WTC11 (cell line): ENCODE measurements at regions not wholly inside any gene's neighbourhood (a gene's known extent, or its start where the extent isn't known, plus 50 kb on each side); places are given as distances from the start of the nearest gene placed in this dataset.

Experiments used
- JUN ChIP-seq: sonication (generic); formaldehyde crosslinking; IDR thresholded peaks from 2 replicates; pipeline ENCODE4 v1.8.0; 2023; ENCODE audit warnings: mild to moderate bottlenecking, missing genetic modification reagents
- NFYB ChIP-seq: sonication (generic); formaldehyde crosslinking; conservative IDR thresholded peaks from 2 replicates; pipeline ENCODE4 v1.8.0; 2022; ENCODE audit warnings: low read depth, missing genetic modification reagents
- PRRX2 ChIP-seq: fragments of 250-450 bp; sonication (Bioruptor Pico); IDR thresholded peaks from 2 replicates; pipeline ENCODE4 v1.8.0; 2021; ENCODE audit warnings: mild to moderate bottlenecking
- SP1 ChIP-seq: sonication (generic); formaldehyde crosslinking; conservative IDR thresholded peaks from 2 replicates; pipeline ENCODE4 v1.8.1; 2022; ENCODE audit warnings: missing genetic modification reagents
- ZNF671 ChIP-seq: fragments of 250-450 bp; sonication (Bioruptor Pico); IDR thresholded peaks from 2 replicates; pipeline ENCODE4 v1.8.0; 2021; ENCODE audit warnings: mild to moderate bottlenecking
- TF ChIP-seq, protein P1 (sequence below): fragments of 200-600 bp; IDR thresholded peaks from 2 replicates; pipeline ENCODE4 v1.8.0; 2022; ENCODE audit warnings: antibody characterized with exemption
- TF ChIP-seq, protein P2 (sequence below): sonication (generic); formaldehyde crosslinking; IDR thresholded peaks from 2 replicates; pipeline ENCODE4 v1.8.0; 2023; ENCODE audit warnings: missing genetic modification reagents, mild to moderate bottlenecking, borderline replicate concordance
- TF ChIP-seq, protein P3 (sequence below): sonication (generic); formaldehyde crosslinking; IDR thresholded peaks from 2 replicates; pipeline ENCODE4 v1.8.0; 2022; ENCODE audit warnings: mild to moderate bottlenecking, missing genetic modification reagents
- TF ChIP-seq, protein P4 (sequence below): fragments of 250-450 bp; sonication (Bioruptor Pico); conservative IDR thresholded peaks from 2 replicates; pipeline ENCODE4 v1.9.0; 2021; ENCODE audit warnings: mild to moderate bottlenecking
- TF ChIP-seq, protein P5 (sequence below): fragments of 250-450 bp; sonication (Bioruptor Pico); IDR thresholded peaks from 2 replicates; pipeline ENCODE4 v2.1.2; 2022; ENCODE audit warnings: mild to moderate bottlenecking, moderate library complexity
- TF ChIP-seq, protein P6 (sequence below): sonication (generic); formaldehyde crosslinking; IDR thresholded peaks from 2 replicates; pipeline ENCODE4 v1.8.1; 2022; ENCODE audit warnings: low read depth, missing genetic modification reagents, borderline replicate concordance
- TF ChIP-seq, protein P7 (sequence below): sonication (generic); formaldehyde crosslinking; IDR thresholded peaks from 2 replicates; pipeline ENCODE4 v1.8.0; 2022; ENCODE audit warnings: mild to moderate bottlenecking, missing genetic modification reagents

DNA sequence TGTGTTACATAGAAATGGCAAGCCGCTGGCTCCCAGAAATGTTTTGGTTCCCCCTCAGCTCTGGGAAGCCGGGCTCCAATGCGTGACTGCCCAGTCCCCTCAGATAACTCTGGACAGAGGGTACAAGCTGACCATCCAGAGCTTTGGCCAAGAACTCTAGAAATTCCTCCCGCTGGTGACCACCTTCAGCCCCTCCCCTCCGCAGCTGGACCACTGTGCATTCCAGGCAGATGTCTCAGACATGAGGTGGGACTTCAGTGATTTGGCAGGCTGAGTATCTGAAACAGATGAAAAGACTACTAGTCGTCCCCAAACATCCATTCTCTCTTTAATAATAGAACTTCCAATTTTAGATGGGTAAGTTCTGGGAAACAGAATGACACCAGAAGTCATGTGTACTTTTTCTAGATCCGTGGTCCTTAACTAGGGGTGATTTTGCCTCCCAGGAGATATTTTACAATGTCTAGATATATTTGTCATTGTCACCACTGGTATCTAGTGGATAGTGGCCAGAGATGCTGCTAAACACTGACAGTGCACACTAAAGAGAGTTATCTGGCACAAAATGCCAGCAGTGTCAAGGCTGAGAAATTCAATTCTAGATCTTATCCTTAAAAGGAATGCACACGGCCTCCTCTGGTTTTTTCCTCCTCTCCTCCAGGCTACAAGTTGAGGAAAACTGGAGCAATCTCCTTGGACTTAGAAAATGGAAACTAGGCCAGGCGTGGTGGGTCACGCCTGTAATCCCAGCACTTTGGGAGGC is 294.3 kb downstream of the SRBD1 start:
- TF ChIP-seq SP1 (CRISPR knock-in tag), result no peak
- TF ChIP-seq, protein P1, sequence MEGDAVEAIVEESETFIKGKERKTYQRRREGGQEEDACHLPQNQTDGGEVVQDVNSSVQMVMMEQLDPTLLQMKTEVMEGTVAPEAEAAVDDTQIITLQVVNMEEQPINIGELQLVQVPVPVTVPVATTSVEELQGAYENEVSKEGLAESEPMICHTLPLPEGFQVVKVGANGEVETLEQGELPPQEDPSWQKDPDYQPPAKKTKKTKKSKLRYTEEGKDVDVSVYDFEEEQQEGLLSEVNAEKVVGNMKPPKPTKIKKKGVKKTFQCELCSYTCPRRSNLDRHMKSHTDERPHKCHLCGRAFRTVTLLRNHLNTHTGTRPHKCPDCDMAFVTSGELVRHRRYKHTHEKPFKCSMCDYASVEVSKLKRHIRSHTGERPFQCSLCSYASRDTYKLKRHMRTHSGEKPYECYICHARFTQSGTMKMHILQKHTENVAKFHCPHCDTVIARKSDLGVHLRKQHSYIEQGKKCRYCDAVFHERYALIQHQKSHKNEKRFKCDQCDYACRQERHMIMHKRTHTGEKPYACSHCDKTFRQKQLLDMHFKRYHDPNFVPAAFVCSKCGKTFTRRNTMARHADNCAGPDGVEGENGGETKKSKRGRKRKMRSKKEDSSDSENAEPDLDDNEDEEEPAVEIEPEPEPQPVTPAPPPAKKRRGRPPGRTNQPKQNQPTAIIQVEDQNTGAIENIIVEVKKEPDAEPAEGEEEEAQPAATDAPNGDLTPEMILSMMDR, result no peak
- TF ChIP-seq, protein P2, sequence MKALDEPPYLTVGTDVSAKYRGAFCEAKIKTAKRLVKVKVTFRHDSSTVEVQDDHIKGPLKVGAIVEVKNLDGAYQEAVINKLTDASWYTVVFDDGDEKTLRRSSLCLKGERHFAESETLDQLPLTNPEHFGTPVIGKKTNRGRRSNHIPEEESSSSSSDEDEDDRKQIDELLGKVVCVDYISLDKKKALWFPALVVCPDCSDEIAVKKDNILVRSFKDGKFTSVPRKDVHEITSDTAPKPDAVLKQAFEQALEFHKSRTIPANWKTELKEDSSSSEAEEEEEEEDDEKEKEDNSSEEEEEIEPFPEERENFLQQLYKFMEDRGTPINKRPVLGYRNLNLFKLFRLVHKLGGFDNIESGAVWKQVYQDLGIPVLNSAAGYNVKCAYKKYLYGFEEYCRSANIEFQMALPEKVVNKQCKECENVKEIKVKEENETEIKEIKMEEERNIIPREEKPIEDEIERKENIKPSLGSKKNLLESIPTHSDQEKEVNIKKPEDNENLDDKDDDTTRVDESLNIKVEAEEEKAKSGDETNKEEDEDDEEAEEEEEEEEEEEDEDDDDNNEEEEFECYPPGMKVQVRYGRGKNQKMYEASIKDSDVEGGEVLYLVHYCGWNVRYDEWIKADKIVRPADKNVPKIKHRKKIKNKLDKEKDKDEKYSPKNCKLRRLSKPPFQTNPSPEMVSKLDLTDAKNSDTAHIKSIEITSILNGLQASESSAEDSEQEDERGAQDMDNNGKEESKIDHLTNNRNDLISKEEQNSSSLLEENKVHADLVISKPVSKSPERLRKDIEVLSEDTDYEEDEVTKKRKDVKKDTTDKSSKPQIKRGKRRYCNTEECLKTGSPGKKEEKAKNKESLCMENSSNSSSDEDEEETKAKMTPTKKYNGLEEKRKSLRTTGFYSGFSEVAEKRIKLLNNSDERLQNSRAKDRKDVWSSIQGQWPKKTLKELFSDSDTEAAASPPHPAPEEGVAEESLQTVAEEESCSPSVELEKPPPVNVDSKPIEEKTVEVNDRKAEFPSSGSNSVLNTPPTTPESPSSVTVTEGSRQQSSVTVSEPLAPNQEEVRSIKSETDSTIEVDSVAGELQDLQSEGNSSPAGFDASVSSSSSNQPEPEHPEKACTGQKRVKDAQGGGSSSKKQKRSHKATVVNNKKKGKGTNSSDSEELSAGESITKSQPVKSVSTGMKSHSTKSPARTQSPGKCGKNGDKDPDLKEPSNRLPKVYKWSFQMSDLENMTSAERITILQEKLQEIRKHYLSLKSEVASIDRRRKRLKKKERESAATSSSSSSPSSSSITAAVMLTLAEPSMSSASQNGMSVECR, result no peak
- no peak for TF ChIP-seq PRRX2
- TF ChIP-seq, protein P3, sequence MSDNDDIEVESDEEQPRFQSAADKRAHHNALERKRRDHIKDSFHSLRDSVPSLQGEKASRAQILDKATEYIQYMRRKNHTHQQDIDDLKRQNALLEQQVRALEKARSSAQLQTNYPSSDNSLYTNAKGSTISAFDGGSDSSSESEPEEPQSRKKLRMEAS (CRISPR knock-in tag), result no peak
- no peak for TF ChIP-seq ZNF671 (CRISPR knock-in tag)
- TF ChIP-seq, protein P4, sequence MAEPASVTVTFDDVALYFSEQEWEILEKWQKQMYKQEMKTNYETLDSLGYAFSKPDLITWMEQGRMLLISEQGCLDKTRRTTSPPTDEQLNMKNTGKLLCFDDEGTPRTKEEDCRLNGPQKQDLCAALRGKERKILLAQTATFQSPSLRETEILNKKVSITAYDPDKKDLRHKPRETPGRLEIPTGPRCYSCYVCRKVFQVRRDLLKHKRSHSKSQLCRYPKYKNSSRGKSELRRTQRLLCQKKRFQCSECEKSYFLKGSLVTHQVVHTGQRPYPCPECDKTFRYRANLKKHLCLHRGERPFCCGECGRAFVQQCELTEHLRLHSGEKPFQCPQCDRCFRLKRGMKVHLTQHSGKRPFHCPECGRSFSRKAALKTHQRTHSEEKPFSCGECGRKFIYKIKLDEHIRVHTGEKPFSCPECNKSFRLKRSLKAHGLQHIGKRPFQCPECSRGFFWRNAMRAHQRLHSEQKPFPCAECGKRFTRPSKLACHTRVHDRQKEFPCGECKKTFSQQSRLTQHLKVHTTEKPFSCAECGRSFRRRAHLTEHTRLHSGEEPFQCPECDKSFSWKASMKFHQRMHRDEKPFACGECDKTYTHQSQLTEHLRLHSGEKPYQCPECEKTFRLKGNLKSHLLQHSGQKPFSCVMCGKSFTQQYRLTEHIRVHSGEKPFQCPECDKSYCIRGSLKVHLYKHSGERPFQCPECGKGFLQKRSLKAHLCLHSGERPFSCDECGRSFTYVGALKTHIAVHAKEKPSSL, result no peak
- TF ChIP-seq NFYB, result no peak
- TF ChIP-seq, protein P5, sequence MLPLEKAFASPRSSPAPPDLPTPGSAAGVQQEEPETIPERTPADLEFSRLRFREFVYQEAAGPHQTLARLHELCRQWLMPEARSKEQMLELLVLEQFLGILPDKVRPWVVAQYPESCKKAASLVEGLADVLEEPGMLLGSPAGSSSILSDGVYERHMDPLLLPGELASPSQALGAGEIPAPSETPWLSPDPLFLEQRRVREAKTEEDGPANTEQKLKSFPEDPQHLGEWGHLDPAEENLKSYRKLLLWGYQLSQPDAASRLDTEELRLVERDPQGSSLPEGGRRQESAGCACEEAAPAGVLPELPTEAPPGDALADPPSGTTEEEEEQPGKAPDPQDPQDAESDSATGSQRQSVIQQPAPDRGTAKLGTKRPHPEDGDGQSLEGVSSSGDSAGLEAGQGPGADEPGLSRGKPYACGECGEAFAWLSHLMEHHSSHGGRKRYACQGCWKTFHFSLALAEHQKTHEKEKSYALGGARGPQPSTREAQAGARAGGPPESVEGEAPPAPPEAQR, result no peak
- TF ChIP-seq, protein P6, sequence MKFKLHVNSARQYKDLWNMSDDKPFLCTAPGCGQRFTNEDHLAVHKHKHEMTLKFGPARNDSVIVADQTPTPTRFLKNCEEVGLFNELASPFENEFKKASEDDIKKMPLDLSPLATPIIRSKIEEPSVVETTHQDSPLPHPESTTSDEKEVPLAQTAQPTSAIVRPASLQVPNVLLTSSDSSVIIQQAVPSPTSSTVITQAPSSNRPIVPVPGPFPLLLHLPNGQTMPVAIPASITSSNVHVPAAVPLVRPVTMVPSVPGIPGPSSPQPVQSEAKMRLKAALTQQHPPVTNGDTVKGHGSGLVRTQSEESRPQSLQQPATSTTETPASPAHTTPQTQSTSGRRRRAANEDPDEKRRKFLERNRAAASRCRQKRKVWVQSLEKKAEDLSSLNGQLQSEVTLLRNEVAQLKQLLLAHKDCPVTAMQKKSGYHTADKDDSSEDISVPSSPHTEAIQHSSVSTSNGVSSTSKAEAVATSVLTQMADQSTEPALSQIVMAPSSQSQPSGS (CRISPR knock-in tag), result no peak
- TF ChIP-seq, protein P7, sequence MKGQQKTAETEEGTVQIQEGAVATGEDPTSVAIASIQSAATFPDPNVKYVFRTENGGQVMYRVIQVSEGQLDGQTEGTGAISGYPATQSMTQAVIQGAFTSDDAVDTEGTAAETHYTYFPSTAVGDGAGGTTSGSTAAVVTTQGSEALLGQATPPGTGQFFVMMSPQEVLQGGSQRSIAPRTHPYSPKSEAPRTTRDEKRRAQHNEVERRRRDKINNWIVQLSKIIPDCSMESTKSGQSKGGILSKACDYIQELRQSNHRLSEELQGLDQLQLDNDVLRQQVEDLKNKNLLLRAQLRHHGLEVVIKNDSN (CRISPR knock-in tag), result no peak
- TF ChIP-seq JUN (CRISPR knock-in tag), result no peak
